DMS114 treated with DMSO at 0.1 percent for 48 hours (cell line): ENCODE measurements at regions not wholly inside any gene's neighbourhood (a gene's known extent, or its start where the extent isn't known, plus 50 kb on each side); places are given as distances from the start of the nearest gene placed in this dataset.

Experiments used
- DNase-seq: peaks from one replicate; lab custom pipeline; 2025; ENCODE audit not compliant: unreplicated experiment; lab: John Stamatoyannopoulos, UW

DNA sequence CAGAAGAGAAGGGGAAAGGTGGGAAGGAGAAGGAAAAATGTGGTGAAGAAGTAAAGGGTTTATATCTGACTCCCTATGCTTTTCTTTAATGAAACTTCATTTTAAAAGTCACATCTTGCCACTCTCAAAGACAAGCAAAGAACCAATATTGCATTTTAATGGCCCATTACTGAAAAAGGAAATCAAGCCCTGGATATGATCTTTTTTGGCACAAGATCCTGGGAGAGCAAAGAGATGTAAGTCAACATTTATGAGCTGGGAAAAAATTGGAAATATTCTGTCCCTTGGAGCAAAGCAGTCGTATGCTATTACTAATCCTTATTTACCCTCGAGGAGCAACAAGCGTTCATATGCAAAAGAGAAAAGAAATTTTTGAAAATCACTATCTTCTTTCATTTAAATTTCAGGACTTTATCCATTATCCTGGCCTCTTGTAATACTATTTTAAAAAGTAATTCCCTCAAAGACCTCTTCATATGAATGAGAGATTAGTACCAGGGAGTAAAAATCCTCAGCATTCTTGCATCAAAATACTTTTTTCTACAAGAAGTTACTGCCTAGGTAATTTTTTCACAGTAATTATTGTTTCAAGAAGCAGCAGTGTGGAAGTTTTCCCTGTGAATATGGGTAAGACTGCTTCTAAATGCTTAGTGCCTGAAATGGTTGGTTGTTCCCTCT lies 435.3 kb upstream of the PDZRN3 start:
- no peak for DNase-seq

GRCh38 chr3:74059301-74059922 lies 434.7 kb upstream of the PDZRN3 start:
- DNase-seq: no peak

DNA sequence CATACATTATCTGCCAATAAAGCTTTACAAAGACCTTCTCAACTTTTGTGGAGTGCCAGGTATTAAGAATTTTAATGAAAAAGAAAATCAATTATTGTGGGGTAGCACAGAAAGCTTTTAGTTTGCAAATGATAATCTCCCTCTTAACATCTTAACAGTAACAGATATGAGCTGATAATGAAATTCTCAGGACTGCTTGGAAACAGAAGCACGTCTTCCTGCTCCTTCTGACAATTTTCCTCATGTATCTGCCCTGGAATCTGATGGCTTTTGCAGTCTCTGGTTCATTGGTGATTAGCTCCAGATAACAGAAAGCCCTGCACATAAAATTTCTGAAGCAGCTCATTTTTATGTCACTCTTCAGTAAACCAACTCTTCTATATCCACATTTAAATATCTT lies 432.4 kb upstream of the PDZRN3 start:
- no peak for DNase-seq

- no peak for DNase-seq
Observed at GRCh38 chr3:74055061-74055460, 430.3 kb upstream of the PDZRN3 start.

GRCh38 chr3:74054566-74054965 lies 429.8 kb upstream of the PDZRN3 start:
- no peak for DNase-seq

- DNase-seq: no peak
Observed at GRCh38 chr3:74053970-74054516, 429.3 kb upstream of the PDZRN3 start.

GRCh38 chr3:74049444-74049843 lies 424.7 kb upstream of the PDZRN3 start:
- no peak for DNase-seq

- DNase-seq: no peak
Observed at GRCh38 chr3:74048699-74049098, 424.0 kb upstream of the PDZRN3 start.

DNA sequence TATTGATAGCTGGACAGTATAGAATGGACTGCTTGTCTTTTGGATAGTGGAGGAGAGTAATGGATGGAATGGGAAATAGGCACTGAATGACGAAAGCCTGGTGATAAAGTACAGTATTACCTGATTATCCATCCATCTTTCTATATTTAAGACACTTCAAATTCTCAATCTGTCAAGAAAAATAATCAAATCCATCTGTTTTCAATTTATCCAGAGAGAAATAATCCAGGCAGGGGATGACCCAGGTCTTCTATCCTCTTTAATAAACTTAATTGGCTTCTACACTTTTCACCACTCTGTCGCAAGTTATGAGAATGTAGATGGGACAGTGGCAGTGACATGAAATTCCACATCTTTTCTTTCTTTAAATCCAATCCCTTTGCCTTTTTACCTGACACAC lies 420.3 kb upstream of the PDZRN3 start:
- DNase-seq: no peak

- DNase-seq: no peak
Observed at GRCh38 chr3:74041068-74041675, 416.4 kb upstream of the PDZRN3 start.

- DNase-seq: no peak
Observed at GRCh38 chr3:74039105-74039504, 414.4 kb upstream of the PDZRN3 start.

- no peak for DNase-seq
Observed at GRCh38 chr3:74036568-74036967, 411.8 kb upstream of the PDZRN3 start.

DNA sequence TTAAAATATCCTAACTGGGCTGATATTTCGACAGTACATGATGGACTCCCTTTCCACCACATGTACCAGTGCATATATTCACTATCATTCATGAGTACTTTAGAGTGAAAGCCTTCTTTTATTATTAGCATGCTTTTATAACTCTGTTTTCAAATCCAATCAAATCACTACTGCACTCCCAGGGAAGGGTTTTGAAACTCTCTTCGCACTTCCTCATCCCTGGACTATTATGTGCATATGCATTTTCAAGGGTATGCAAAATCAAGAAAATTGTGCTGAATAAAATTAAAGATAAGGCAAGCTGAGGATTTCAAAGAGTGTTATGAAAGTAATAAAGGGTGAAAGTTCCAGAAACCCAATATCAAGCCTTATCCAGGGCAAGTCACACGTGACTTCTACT lies 411.4 kb upstream of the PDZRN3 start:
- DNase-seq: no peak

GRCh38 chr3:74033806-74034205 lies 409.1 kb upstream of the PDZRN3 start:
- no peak for DNase-seq

DNA sequence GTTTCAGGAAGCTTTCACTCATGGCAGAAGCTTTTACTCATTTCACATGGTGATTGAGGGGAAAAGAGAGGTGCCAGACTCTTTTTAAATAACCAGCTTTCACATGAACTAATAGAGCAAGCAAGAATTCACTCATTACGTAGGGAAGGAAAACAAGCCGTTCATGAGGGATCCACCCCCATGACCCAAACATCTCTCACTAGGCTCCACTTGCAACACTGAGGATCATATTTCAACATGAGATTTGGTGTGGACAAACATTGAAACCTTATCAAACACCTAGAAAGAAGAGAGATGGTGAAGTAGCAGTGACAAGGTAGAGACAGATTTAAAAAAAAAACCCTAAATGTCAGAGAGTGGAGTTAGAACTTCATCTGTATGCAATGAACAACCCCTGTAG lies 408.6 kb upstream of the PDZRN3 start:
- no peak for DNase-seq

DNA sequence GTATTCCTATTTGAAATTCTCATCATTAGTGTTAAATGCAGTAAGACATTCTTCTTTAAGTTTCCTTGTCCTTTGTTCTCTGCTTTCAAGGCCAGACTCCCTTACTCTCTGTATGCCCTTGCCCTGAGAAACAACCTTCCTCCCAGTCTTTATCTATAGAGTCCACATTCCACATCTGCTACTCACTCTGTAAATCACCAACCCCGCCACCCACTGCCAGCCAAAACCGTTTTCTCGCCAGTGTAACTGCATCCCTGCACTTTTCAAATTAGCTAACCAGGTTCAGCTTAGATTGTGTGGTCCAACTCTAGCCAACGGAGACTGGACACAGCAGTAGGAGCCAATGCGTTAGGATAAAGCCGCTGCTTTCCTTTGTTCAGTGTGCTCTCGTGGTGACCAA lies 402.4 kb upstream of the PDZRN3 start:
- DNase-seq: no peak

DNA sequence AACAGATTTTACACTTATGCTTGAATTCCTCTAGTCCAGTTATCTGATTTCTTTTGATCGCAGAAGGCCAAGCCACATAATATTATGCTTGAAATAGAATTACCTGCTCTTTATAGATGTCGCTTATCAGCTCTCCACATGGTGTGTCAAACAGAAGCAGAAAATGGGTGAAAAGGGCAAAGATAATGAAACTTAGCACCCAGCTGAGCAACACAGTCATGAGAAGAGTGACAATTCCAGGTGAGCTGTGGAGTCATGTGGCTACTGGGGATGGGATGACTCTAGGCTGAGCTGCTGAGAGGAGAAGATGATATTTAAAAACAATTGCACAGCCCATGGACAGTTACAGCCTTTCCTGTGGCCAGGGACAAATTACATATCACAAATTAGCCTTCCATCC lies 398.7 kb upstream of the PDZRN3 start:
- no peak for DNase-seq

GRCh38 chr3:74021449-74021848 lies 396.7 kb upstream of the PDZRN3 start:
- DNase-seq: no peak

- DNase-seq: no peak
Observed at GRCh38 chr3:74009961-74010844, 385.5 kb upstream of the PDZRN3 start.

DNA sequence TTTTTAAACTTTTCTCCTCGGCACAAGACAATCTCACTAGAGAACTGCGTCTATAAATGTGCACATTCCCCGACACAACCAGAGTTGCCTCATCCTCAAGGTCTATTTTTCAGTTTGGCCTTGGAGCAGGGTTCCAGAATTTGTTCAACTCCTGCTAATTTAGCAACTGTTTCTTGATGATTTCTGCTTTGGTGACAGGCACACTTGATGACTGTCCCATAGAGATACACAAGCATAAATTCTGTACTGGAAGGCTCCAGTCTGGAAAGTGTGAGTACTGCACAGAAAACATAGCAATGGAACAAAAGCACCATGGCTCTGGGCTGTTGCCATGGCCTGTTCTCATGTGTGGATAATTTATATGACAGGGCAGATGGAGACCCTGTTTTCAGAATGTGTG lies 379.6 kb upstream of the PDZRN3 start:
- no peak for DNase-seq

- no peak for DNase-seq
Observed at GRCh38 chr3:74003734-74004133, 379.0 kb upstream of the PDZRN3 start.
